Adipocyte (in vitro differentiated cells): ENCODE measurements at regions not wholly inside any gene's neighbourhood (a gene's known extent, or its start where the extent isn't known, plus 50 kb on each side); places are given as distances from the start of the nearest gene placed in this dataset.

ENCODE experiments used
- DNase-seq: peaks from one replicate; pipeline ENCODE4 v3.0.0-alpha.2; 2015; ENCODE audit warnings: low read depth
- H3K27me3 ChIP-seq: replicated peaks from 2 replicates; pipeline ENCODE4 v1.7.0; 2013; ENCODE audit warnings: mild to moderate bottlenecking, low read length, moderate library complexity; ENCODE audit not compliant: control insufficient read depth, insufficient read depth
- H3K36me3 ChIP-seq: 2 replicates; pipeline ENCODE4 v1.7.0; 2013; ENCODE audit warnings: low read length, mild to moderate bottlenecking, moderate library complexity; ENCODE audit not compliant: control insufficient read depth, insufficient read depth, severe bottlenecking
- H3K4me1 ChIP-seq: 2 replicates; pipeline ENCODE4 v1.7.0; 2013; ENCODE audit warnings: mild to moderate bottlenecking, low read length, moderate library complexity; ENCODE audit not compliant: control insufficient read depth, insufficient read depth
- H3K4me3 ChIP-seq: 2 replicates; pipeline ENCODE4 v1.7.0; 2013; ENCODE audit warnings: mild to moderate bottlenecking, low read length, moderate library complexity
- H3K9ac ChIP-seq: 2 replicates; pipeline ENCODE4 v1.7.0; 2013; ENCODE audit warnings: mild to moderate bottlenecking, low read length, moderate library complexity
- H3K9me3 ChIP-seq: 2 replicates; pipeline ENCODE4 v1.7.0; 2013; ENCODE audit warnings: mild to moderate bottlenecking, low read length, moderate library complexity; ENCODE audit not compliant: control insufficient read depth

GRCh38 chr6:92504509-92504908, 914.9 kb downstream of the EPHA7 start:
- Histone ChIP-seq H3K9me3 (peaks cover 8% of the 10 kb centered on the region), H3K36me3 (no peaks in the 10 kb centered on the region), H3K4me3 (no peak overlapping the region), H3K4me1 (no peaks in the 10 kb centered on the region), H3K27me3 (no peaks in the 10 kb centered on the region), H3K9ac (no peak overlapping the region)
- no peak for DNase-seq

GRCh38 chr6:92497281-92497680, 922.1 kb downstream of the EPHA7 start:
- no peaks in the 10 kb centered on the region for H3K36me3 ChIP-seq
- H3K9me3 ChIP-seq = no peaks in the 10 kb centered on the region
- DNase-seq = no peak
- no peak overlapping the region for H3K4me3 ChIP-seq
- peaks cover 4% of the 10 kb centered on the region for H3K4me1 ChIP-seq
- H3K27me3 ChIP-seq = no peaks in the 10 kb centered on the region
- H3K9ac ChIP-seq = no peak overlapping the region

- Histone ChIP-seq H3K4me1 (peaks cover 4% of the 10 kb centered on the region), H3K9ac (no peak overlapping the region), H3K27me3 (no peaks in the 10 kb centered on the region), H3K4me3 (no peak overlapping the region), H3K36me3 (no peaks in the 10 kb centered on the region), H3K9me3 (no peaks in the 10 kb centered on the region)
- no peak for DNase-seq
These were observed 922.8 kb downstream of the EPHA7 start for GRCh38 chr6:92496527-92496926.

GRCh38 chr6:92495242-92495641, 924.1 kb downstream of the EPHA7 start:
- H3K36me3 ChIP-seq = no peaks in the 10 kb centered on the region
- no peak for DNase-seq
- no peak overlapping the region for H3K9ac ChIP-seq
- no peaks in the 10 kb centered on the region for H3K27me3 ChIP-seq
- H3K4me3 ChIP-seq = no peak overlapping the region
- H3K4me1 ChIP-seq = peaks cover 4% of the 10 kb centered on the region
- no peaks in the 10 kb centered on the region for H3K9me3 ChIP-seq

GRCh38 chr6:92485487-92485886, 933.9 kb downstream of the EPHA7 start:
- H3K9me3 ChIP-seq = peaks cover 14% of the 10 kb centered on the region
- no peaks in the 10 kb centered on the region for H3K36me3 ChIP-seq
- no peak overlapping the region for H3K4me3 ChIP-seq
- no peaks in the 10 kb centered on the region for H3K27me3 ChIP-seq
- no peak for DNase-seq
- H3K4me1 ChIP-seq = no peaks in the 10 kb centered on the region
- no peak overlapping the region for H3K9ac ChIP-seq

GRCh38 chr6:92479831-92480230, 939.5 kb downstream of the EPHA7 start:
- DNase-seq = no peak
- no peaks in the 10 kb centered on the region for H3K4me1 ChIP-seq
- no peak overlapping the region for H3K9ac ChIP-seq
- H3K36me3 ChIP-seq = no peaks in the 10 kb centered on the region
- peaks cover 8% of the 10 kb centered on the region for H3K9me3 ChIP-seq
- no peaks in the 10 kb centered on the region for H3K27me3 ChIP-seq
- H3K4me3 ChIP-seq = no peak overlapping the region

- H3K36me3 ChIP-seq = no peaks in the 10 kb centered on the region
- no peak overlapping the region for H3K9ac ChIP-seq
- H3K4me1 ChIP-seq = no peaks in the 10 kb centered on the region
- H3K27me3 ChIP-seq = no peaks in the 10 kb centered on the region
- no peak for DNase-seq
- no peaks in the 10 kb centered on the region for H3K9me3 ChIP-seq
- no peak overlapping the region for H3K4me3 ChIP-seq
These were observed 946.3 kb downstream of the EPHA7 start for GRCh38 chr6:92473056-92473455.

- no peak overlapping the region for H3K9ac ChIP-seq
- no peaks in the 10 kb centered on the region for H3K27me3 ChIP-seq
- no peaks in the 10 kb centered on the region for H3K4me1 ChIP-seq
- H3K36me3 ChIP-seq = no peaks in the 10 kb centered on the region
- H3K9me3 ChIP-seq = no peaks in the 10 kb centered on the region
- DNase-seq = no peak
- no peak overlapping the region for H3K4me3 ChIP-seq
These were observed 950.1 kb downstream of the EPHA7 start for GRCh38 chr6:92469186-92469828.

- no peak for DNase-seq
- Histone ChIP-seq H3K4me3 (no peak overlapping the region), H3K9me3 (no peaks in the 10 kb centered on the region), H3K27me3 (no peaks in the 10 kb centered on the region), H3K9ac (no peak overlapping the region), H3K36me3 (no peaks in the 10 kb centered on the region), H3K4me1 (no peaks in the 10 kb centered on the region)
These were observed 951.3 kb downstream of the EPHA7 start for GRCh38 chr6:92468066-92468465.

- Histone ChIP-seq H3K36me3 (no peaks in the 10 kb centered on the region), H3K27me3 (no peaks in the 10 kb centered on the region), H3K9ac (no peak overlapping the region), H3K4me1 (no peaks in the 10 kb centered on the region), H3K9me3 (no peaks in the 10 kb centered on the region), H3K4me3 (no peak overlapping the region)
- no peak for DNase-seq
These were observed 959.2 kb downstream of the EPHA7 start for GRCh38 chr6:92460133-92460532.

GRCh38 chr6:92459606-92460005, 959.8 kb downstream of the EPHA7 start:
- Histone ChIP-seq H3K27me3 (no peaks in the 10 kb centered on the region), H3K36me3 (no peaks in the 10 kb centered on the region), H3K9ac (no peak overlapping the region), H3K4me3 (no peak overlapping the region), H3K4me1 (no peaks in the 10 kb centered on the region), H3K9me3 (no peaks in the 10 kb centered on the region)
- no peak for DNase-seq

- no peaks in the 10 kb centered on the region for H3K4me1 ChIP-seq
- peaks cover 7% of the 10 kb centered on the region for H3K9me3 ChIP-seq
- H3K9ac ChIP-seq = no peak overlapping the region
- no peak overlapping the region for H3K4me3 ChIP-seq
- DNase-seq = no peak
- no peaks in the 10 kb centered on the region for H3K27me3 ChIP-seq
- no peaks in the 10 kb centered on the region for H3K36me3 ChIP-seq
These were observed 973.3 kb downstream of the EPHA7 start for GRCh38 chr6:92446052-92446451.
